ENCODE measurements at regions not wholly inside any gene's neighbourhood (a gene's known extent, or its start where the extent isn't known, plus 50 kb on each side); places are given as distances from the start of the nearest gene placed in this dataset.
"Not testable (repeated sequence)": the region's sequence is repeated elsewhere in the genome, so short reads cannot be mapped to it uniquely, and the experiment has no call there.

- no peak overlapping the region for H3K4me3 ChIP-seq
- no peaks in the 10 kb centered on the region for H3K36me3 ChIP-seq
- DNase-seq (no peak), ATAC-seq (no peak)
- TF ChIP-seq CTCF (IDR thresholded peaks at IDR 0.05): no peak
- no peak overlapping the region for H3K27ac ChIP-seq
- no peaks in the 10 kb centered on the region for H3K4me1 ChIP-seq
- intact Hi-C loops (cut with DNase I): no loop called here
- H3K27me3 ChIP-seq: no peaks in the 10 kb centered on the region
- H3K9me3 ChIP-seq: peaks cover 0 to 7% of the 10 kb centered on the region in 2 donors
Observed at GRCh38 chr2:145789636-145790035, 1269.7 kb upstream of the ZEB2 start.

GRCh38 chr2:145787597-145788361 is 1267.9 kb upstream of the ZEB2 start:
- H3K27ac ChIP-seq; H3K4me1 ChIP-seq; ATAC-seq; H3K4me3 ChIP-seq; intact Hi-C loops (cut with DNase I); H3K36me3 ChIP-seq; H3K9me3 ChIP-seq; H3K27me3 ChIP-seq; DNase-seq: not testable (repeated sequence)

- H3K36me3 ChIP-seq; H3K27me3 ChIP-seq; ATAC-seq; intact Hi-C loops (cut with DNase I); H3K4me3 ChIP-seq; H3K4me1 ChIP-seq; H3K9me3 ChIP-seq; H3K27ac ChIP-seq: not testable (repeated sequence)
- DNase-seq: peak in 1 of 4 donors; percentile 12
Observed at GRCh38 chr2:145782607-145783006, 1262.7 kb upstream of the ZEB2 start.

- intact Hi-C loops (cut with DNase I): no loop called here
- Histone ChIP-seq H3K36me3 (no peaks in the 10 kb centered on the region), H3K9me3 (no peaks in the 10 kb centered on the region), H3K4me3 (no peak overlapping the region), H3K4me1 (no peaks in the 10 kb centered on the region), H3K27ac (no peak overlapping the region), H3K27me3 (no peaks in the 10 kb centered on the region)
- no peak for TF ChIP-seq CTCF (IDR thresholded peaks at IDR 0.05)
- no peak for DNase-seq
- ATAC-seq: no peak
Observed at GRCh38 chr2:145777914-145778313, 1258.0 kb upstream of the ZEB2 start.

- no peak overlapping the region for H3K27ac ChIP-seq
- DNase-seq: no peak
- H3K4me3 ChIP-seq: no peak overlapping the region
- intact Hi-C loops (cut with DNase I): no loop called here
- no peaks in the 10 kb centered on the region for H3K36me3 ChIP-seq
- no peaks in the 10 kb centered on the region for H3K9me3 ChIP-seq
- no peak for TF ChIP-seq CTCF (IDR thresholded peaks at IDR 0.05)
- no peak for ATAC-seq
- H3K27me3 ChIP-seq: no peaks in the 10 kb centered on the region
- H3K4me1 ChIP-seq: no peaks in the 10 kb centered on the region
Observed at GRCh38 chr2:145777297-145777696, 1257.4 kb upstream of the ZEB2 start.

- TF ChIP-seq CTCF (IDR thresholded peaks at IDR 0.05): no peak
- intact Hi-C loops (cut with DNase I): no loop called here
- H3K9me3 ChIP-seq: no peaks in the 10 kb centered on the region
Observed at GRCh38 chr2:145775591-145775990, 1255.7 kb upstream of the ZEB2 start.

More at GRCh38 chr2:145775591-145775990, 1255.7 kb upstream of the ZEB2 start:
- DNase-seq (no peak), ATAC-seq (no peak)
- Histone ChIP-seq H3K4me1 (no peaks in the 10 kb centered on the region), H3K4me3 (no peak overlapping the region), H3K27me3 (no peaks in the 10 kb centered on the region), H3K27ac (no peak overlapping the region), H3K36me3 (no peaks in the 10 kb centered on the region)

All from left lung (tissue), 4 donors.